ENCODE measurements at regions not wholly inside any gene's neighbourhood (a gene's known extent, or its start where the extent isn't known, plus 50 kb on each side); places are given as distances from the start of the nearest gene placed in this dataset.
"Not testable (repeated sequence)": the region's sequence is repeated elsewhere in the genome, so short reads cannot be mapped to it uniquely, and the experiment has no call there.

- TF ChIP-seq CTCF (IDR thresholded peaks at IDR 0.05); EZH2 (IDR thresholded peaks at IDR 0.05; ENCODE audit: borderline replicate concordance, insufficient read depth, low read depth, low read length, poor library complexity, severe bottlenecking): not testable (repeated sequence)
Measured at GRCh38 chr3:195982754-195983153, 74.4 kb upstream of the TNK2 start.

Measured in B cell (primary cell).